BLaER1 (cell line): ENCODE measurements at regions not wholly inside any gene's neighbourhood (a gene's known extent, or its start where the extent isn't known, plus 50 kb on each side); places are given as distances from the start of the nearest gene placed in this dataset.
A peak's percentile ranks its signal among the peaks of the same experiment; 100 is the strongest.

ENCODE experiments used
- H3K27ac ChIP-seq: shearing (Covaris generic); formaldehyde crosslinking; 2 replicates; pipeline ENCODE4 v1.8.1; 2022
- H3K27me3 ChIP-seq: shearing (Covaris generic); formaldehyde crosslinking; 2 replicates; pipeline ENCODE4 v1.8.1; 2022
- H3K36me3 ChIP-seq: shearing (Covaris generic); formaldehyde crosslinking; 2 replicates; pipeline ENCODE4 v1.8.1; 2022
- H3K4me1 ChIP-seq: shearing (Covaris generic); formaldehyde crosslinking; 2 replicates; pipeline ENCODE4 v1.8.1; 2022
- H3K4me2 ChIP-seq: shearing (Covaris generic); formaldehyde crosslinking; 2 replicates; pipeline ENCODE4 v1.8.1; 2022
- H3K4me3 ChIP-seq: shearing (Covaris generic); formaldehyde crosslinking; 2 replicates; pipeline ENCODE4 v1.8.1; 2022
- H3K9ac ChIP-seq: shearing (Covaris generic); formaldehyde crosslinking; 2 replicates; pipeline ENCODE4 v1.8.1; 2022
- H3K9me3 ChIP-seq: shearing (Covaris generic); formaldehyde crosslinking; 2 replicates; pipeline ENCODE4 v1.8.1; 2022
- H4K20me1 ChIP-seq: shearing (Covaris generic); formaldehyde crosslinking; 2 replicates; pipeline ENCODE4 v1.8.1; 2022
- Cebpa-rat ChIP-seq: shearing (Covaris generic); IDR thresholded peaks from 2 replicates; pipeline ENCODE4 v1.8.1; 2022

DNA sequence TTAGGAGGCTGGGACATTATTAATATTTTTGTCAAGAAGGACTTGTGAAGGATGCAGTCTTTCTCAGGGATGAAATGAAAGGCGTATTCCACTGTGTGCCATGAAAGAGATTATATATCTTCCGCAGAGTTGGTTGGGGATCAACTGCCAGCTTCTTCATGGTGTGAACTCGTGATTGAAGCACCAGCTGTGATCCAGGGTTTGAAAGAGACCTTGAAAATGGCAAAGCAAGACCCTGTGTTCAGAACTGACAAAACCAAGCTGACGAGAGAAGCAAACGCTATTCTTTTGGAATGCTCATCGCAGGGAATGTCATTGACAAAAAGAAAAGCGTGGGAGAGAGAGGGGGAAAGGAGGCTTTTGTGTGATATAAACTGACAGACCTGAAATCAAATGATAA, 263.9 kb upstream of the ZNF608 start:
- Histone ChIP-seq H3K4me1 (peaks cover 98% of the 10 kb centered on the region), H4K20me1 (no peaks in the 10 kb centered on the region), H3K27me3 (no peaks in the 10 kb centered on the region), H3K4me3 (no peak overlapping the region), H3K36me3 (no peaks in the 10 kb centered on the region), H3K9ac (no peak overlapping the region), H3K9me3 (no peaks in the 10 kb centered on the region; the same call in 1 of the 2 replicates), H3K4me2 (peak overlapping the region; percentile 59), H3K27ac (peak overlapping the region; percentile 76)
- TF ChIP-seq Cebpa-rat, result no peak

- Histone ChIP-seq H3K9ac (0 out of 2 replicates have a peak overlapping the region, but pooled peaks have one; percentile 4), H3K9me3 (no peaks in the 10 kb centered on the region; the same call in 1 of the 2 replicates), H3K4me1 (peaks cover 93% of the 10 kb centered on the region), H3K36me3 (no peaks in the 10 kb centered on the region), H4K20me1 (no peaks in the 10 kb centered on the region), H3K27me3 (no peaks in the 10 kb centered on the region), H3K27ac (peak overlapping the region; percentile 76), H3K4me2 (peak overlapping the region; percentile 59), H3K4me3 (no peak overlapping the region)
- no peak for TF ChIP-seq Cebpa-rat
Measured at GRCh38 chr5:125011014-125011413, 264.6 kb upstream of the ZNF608 start.

GRCh38 chr5:125011419-125011818, 265.0 kb upstream of the ZNF608 start:
- no peak for TF ChIP-seq Cebpa-rat

DNA sequence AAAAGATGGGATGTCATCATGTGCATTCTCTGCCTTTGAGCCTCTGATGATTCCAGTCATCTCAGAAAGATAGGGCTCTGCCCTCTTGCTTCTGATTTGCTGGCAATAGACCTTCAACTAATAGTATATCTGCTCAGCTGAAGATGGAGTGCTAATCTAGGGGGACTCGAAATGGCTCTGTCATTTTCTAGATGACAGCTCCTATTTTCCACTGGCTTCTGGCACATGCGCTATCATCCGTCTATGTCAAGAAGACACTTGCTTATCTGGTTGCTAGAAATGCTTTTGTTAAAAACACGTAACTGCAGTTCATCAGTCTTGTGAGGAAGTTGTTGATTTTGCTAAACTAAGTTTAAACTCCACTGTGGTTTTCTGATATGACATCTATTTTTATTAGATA, 265.5 kb upstream of the ZNF608 start:
- peaks cover 86% of the 10 kb centered on the region for H3K4me1 ChIP-seq
- H3K36me3 ChIP-seq, result no peaks in the 10 kb centered on the region
- peak overlapping the region; percentile 76 for H3K27ac ChIP-seq
- H3K9me3 ChIP-seq, result no peaks in the 10 kb centered on the region; the same call in 1 of the 2 replicates
- H3K4me2 ChIP-seq, result peak overlapping the region; percentile 59
- H4K20me1 ChIP-seq, result no peaks in the 10 kb centered on the region
- H3K9ac ChIP-seq, result no peak overlapping the region
- no peaks in the 10 kb centered on the region for H3K27me3 ChIP-seq
- H3K4me3 ChIP-seq, result no peak overlapping the region
- TF ChIP-seq Cebpa-rat, result no peak

More at GRCh38 chr5:125011419-125011818, 265.0 kb upstream of the ZNF608 start:
- H3K36me3 ChIP-seq, result no peaks in the 10 kb centered on the region
- H3K27ac ChIP-seq, result peak overlapping the region; percentile 76
- H3K4me3 ChIP-seq, result no peak overlapping the region
- H3K4me1 ChIP-seq, result peaks cover 91% of the 10 kb centered on the region
- H3K9me3 ChIP-seq, result no peaks in the 10 kb centered on the region; the same call in 1 of the 2 replicates
- no peaks in the 10 kb centered on the region for H4K20me1 ChIP-seq
- H3K27me3 ChIP-seq, result no peaks in the 10 kb centered on the region
- peak overlapping the region; percentile 59 for H3K4me2 ChIP-seq
- 0 out of 2 replicates have a peak overlapping the region, but pooled peaks have one; percentile 4 for H3K9ac ChIP-seq

- H3K27ac ChIP-seq, result peak overlapping the region; percentile 76
- peak overlapping the region; percentile 59 for H3K4me2 ChIP-seq
- H3K4me1 ChIP-seq, result peaks cover 77% of the 10 kb centered on the region
- no peaks in the 10 kb centered on the region for H3K36me3 ChIP-seq
- H3K27me3 ChIP-seq, result no peaks in the 10 kb centered on the region
- H3K9ac ChIP-seq, result peak overlapping the region; percentile 23; the same call in 1 of the 2 replicates
- no peak overlapping the region for H3K4me3 ChIP-seq
- H3K9me3 ChIP-seq, result peaks cover 3% of the 10 kb centered on the region
- H4K20me1 ChIP-seq, result no peaks in the 10 kb centered on the region
- TF ChIP-seq Cebpa-rat, result no peak
Measured at GRCh38 chr5:125012727-125013451, 266.4 kb upstream of the ZNF608 start.

GRCh38 chr5:125014202-125014601, 267.8 kb upstream of the ZNF608 start:
- H4K20me1 ChIP-seq, result no peaks in the 10 kb centered on the region
- H3K4me2 ChIP-seq, result peak overlapping the region; percentile 42
- no peak overlapping the region for H3K9ac ChIP-seq
- no peak for TF ChIP-seq Cebpa-rat
- H3K27ac ChIP-seq, result no peak overlapping the region
- no peaks in the 10 kb centered on the region for H3K27me3 ChIP-seq
- H3K4me3 ChIP-seq, result no peak overlapping the region
- peaks cover 63% of the 10 kb centered on the region for H3K4me1 ChIP-seq
- H3K36me3 ChIP-seq, result no peaks in the 10 kb centered on the region
- peaks cover 8% of the 10 kb centered on the region for H3K9me3 ChIP-seq

GRCh38 chr5:125017796-125018195, 271.4 kb upstream of the ZNF608 start:
- TF ChIP-seq Cebpa-rat, result no peak
- Histone ChIP-seq H3K36me3 (no peaks in the 10 kb centered on the region), H3K4me1 (peaks cover 33% of the 10 kb centered on the region), H3K9me3 (peaks cover 8% of the 10 kb centered on the region), H3K9ac (no peak overlapping the region), H3K27me3 (no peaks in the 10 kb centered on the region), H3K27ac (no peak overlapping the region), H3K4me2 (no peak overlapping the region), H3K4me3 (no peak overlapping the region), H4K20me1 (no peaks in the 10 kb centered on the region)

GRCh38 chr5:125023673-125024072, 277.2 kb upstream of the ZNF608 start:
- Histone ChIP-seq H4K20me1 (no peaks in the 10 kb centered on the region), H3K9ac (no peak overlapping the region), H3K27me3 (no peaks in the 10 kb centered on the region), H3K9me3 (0 out of 2 replicates have a peak, but pooled peaks cover 3% of the 10 kb centered on the region), H3K4me2 (peak overlapping the region; percentile 66), H3K4me3 (no peak overlapping the region), H3K27ac (no peak overlapping the region), H3K4me1 (peaks cover 33% of the 10 kb centered on the region), H3K36me3 (no peaks in the 10 kb centered on the region)
- no peak for TF ChIP-seq Cebpa-rat

DNA sequence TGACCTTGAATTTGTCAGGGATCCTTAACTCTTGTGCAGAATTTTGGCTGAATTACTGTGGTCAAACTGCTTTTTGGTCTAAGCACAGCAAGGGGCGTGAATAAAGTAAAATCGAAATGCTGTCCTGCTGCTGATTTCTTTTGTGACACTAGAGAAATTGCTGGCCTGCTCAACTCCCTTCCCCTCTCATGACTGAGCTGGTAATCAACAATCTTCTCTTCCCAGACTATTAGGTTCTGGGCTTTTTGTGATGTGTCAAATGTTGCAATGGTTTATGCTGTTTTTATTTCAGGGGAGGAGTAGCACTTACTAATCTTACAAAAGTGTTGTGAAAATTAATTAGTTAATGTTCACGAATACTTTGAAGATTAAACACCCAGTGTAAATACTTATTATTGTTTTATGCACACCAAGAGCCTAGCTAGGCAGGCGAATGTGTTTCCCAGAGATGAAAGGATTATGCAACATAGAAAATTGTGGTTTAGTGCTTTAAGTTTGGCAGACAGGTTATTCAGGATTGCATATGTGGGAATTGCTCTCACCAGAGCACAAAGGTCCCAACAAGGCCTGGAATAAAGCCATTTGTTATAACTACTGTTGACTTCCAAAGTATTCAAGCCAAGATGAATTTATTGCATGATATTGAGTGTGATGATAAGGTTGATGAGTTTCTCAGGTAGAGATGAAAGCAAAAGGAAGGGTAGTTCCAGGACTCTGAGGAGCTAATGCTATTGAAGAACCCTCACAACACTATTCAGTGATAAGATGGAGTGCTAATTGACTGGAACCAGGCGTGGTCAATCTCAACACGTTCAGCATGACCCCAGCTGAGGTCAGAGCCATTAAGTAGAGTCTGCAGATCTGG, 280.7 kb upstream of the ZNF608 start:
- Histone ChIP-seq H3K4me2 (no peak overlapping the region), H4K20me1 (no peaks in the 10 kb centered on the region), H3K27ac (no peak overlapping the region), H3K9ac (no peak overlapping the region), H3K4me1 (peaks cover 27% of the 10 kb centered on the region), H3K36me3 (no peaks in the 10 kb centered on the region), H3K27me3 (no peaks in the 10 kb centered on the region), H3K4me3 (no peak overlapping the region), H3K9me3 (0 out of 2 replicates have a peak, but pooled peaks cover 3% of the 10 kb centered on the region)
- TF ChIP-seq Cebpa-rat, result no peak

GRCh38 chr5:125032286-125032685, 285.8 kb upstream of the ZNF608 start:
- H4K20me1 ChIP-seq, result no peaks in the 10 kb centered on the region
- no peaks in the 10 kb centered on the region for H3K27me3 ChIP-seq
- H3K27ac ChIP-seq, result no peak overlapping the region
- H3K9me3 ChIP-seq, result peaks cover 10% of the 10 kb centered on the region; the same call in 1 of the 2 replicates
- no peak overlapping the region for H3K4me3 ChIP-seq
- TF ChIP-seq Cebpa-rat, result no peak
- no peak overlapping the region for H3K4me2 ChIP-seq
- peaks cover 20% of the 10 kb centered on the region for H3K4me1 ChIP-seq
- H3K36me3 ChIP-seq, result no peaks in the 10 kb centered on the region
- H3K9ac ChIP-seq, result no peak overlapping the region
